A172 (cell line): ENCODE measurements at regions not wholly inside any gene's neighbourhood (a gene's known extent, or its start where the extent isn't known, plus 50 kb on each side); places are given as distances from the start of the nearest gene placed in this dataset.

ENCODE experiments used
- DNase-seq: peaks from one replicate; pipeline ENCODE4 v3.0.0-alpha.2; 2015; ENCODE audit warnings: low spot score

- no peak for DNase-seq
Observed at GRCh38 chr17:15042311-15042710, 222.8 kb downstream of the PMP22 start.

- DNase-seq, result no peak
Observed at GRCh38 chr17:15039366-15039765, 225.8 kb downstream of the PMP22 start.

GRCh38 chr17:15038656-15039055 is 226.5 kb downstream of the PMP22 start:
- no peak for DNase-seq

- DNase-seq, result no peak
Observed at GRCh38 chr17:15036238-15036637, 228.9 kb downstream of the PMP22 start.

GRCh38 chr17:15031975-15032374 is 233.2 kb downstream of the PMP22 start:
- no peak for DNase-seq

GRCh38 chr17:15029469-15029868 is 235.7 kb downstream of the PMP22 start:
- no peak for DNase-seq

- no peak for DNase-seq
Observed at GRCh38 chr17:15027853-15028252, 237.3 kb downstream of the PMP22 start.

GRCh38 chr17:15026088-15026487 is 239.0 kb downstream of the PMP22 start:
- DNase-seq, result no peak

- DNase-seq, result no peak
Observed at GRCh38 chr17:15023589-15024336, 241.4 kb downstream of the PMP22 start.

GRCh38 chr17:15019158-15019557 is 246.0 kb downstream of the PMP22 start:
- DNase-seq, result no peak

GRCh38 chr17:15012351-15012980 is 252.7 kb downstream of the PMP22 start:
- no peak for DNase-seq

GRCh38 chr17:15009087-15009486 is 256.0 kb downstream of the PMP22 start:
- DNase-seq, result no peak

- DNase-seq, result no peak
Observed at GRCh38 chr17:15007147-15007553, 258.0 kb downstream of the PMP22 start.

GRCh38 chr17:15006421-15007128 is 258.6 kb downstream of the PMP22 start:
- DNase-seq, result no peak

GRCh38 chr17:15000661-15001060 is 264.5 kb downstream of the PMP22 start:
- DNase-seq, result no peak

GRCh38 chr17:14997290-14997689 is 267.8 kb downstream of the PMP22 start:
- no peak for DNase-seq

GRCh38 chr17:14986127-14986526 is 279.0 kb downstream of the PMP22 start:
- DNase-seq, result no peak

GRCh38 chr17:14972844-14973243 is 292.3 kb downstream of the PMP22 start:
- no peak for DNase-seq

GRCh38 chr17:14971054-14971453 is 294.1 kb downstream of the PMP22 start:
- DNase-seq, result no peak

- no peak for DNase-seq
Observed at GRCh38 chr17:14959106-14959648, 305.9 kb downstream of the PMP22 start.

GRCh38 chr17:14953405-14953804 is 311.7 kb downstream of the PMP22 start:
- no peak for DNase-seq

GRCh38 chr17:14950686-14951085 is 314.4 kb downstream of the PMP22 start:
- no peak for DNase-seq

- DNase-seq, result no peak
Observed at GRCh38 chr17:14950216-14950615, 314.9 kb downstream of the PMP22 start.
